Endometrium (tissue), 2 donors: ENCODE measurements at regions not wholly inside any gene's neighbourhood (a gene's known extent, or its start where the extent isn't known, plus 50 kb on each side); places are given as distances from the start of the nearest gene placed in this dataset.

Source experiments
- FAIRE-seq: peaks from 2 replicates; lab custom pipeline; 2012; peaks lifted over from hg19 to GRCh38; lab: Jason Lieb, UNC
- donor health status: control.
- donor health status: control.

DNA sequence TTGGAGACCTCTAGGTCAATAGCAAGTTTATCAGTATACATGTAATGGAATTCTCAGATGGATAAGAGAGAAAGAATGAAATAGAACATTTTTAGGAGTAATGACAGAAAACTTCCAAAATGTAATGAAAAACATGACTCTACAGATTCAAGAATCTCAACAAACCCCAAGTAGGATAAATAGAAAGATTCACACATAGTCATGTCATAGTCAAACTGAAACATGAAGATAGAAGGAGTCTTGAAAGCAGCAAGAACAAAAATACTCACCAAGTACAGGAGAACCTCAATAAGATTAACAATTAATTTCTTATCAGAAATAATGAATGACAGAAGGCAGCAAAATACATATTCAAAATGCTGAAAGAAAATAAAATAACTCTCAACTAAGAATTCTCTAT is 164.5 kb downstream of the SPATA31D1 start:
- peak; percentile 26 for FAIRE-seq

DNA sequence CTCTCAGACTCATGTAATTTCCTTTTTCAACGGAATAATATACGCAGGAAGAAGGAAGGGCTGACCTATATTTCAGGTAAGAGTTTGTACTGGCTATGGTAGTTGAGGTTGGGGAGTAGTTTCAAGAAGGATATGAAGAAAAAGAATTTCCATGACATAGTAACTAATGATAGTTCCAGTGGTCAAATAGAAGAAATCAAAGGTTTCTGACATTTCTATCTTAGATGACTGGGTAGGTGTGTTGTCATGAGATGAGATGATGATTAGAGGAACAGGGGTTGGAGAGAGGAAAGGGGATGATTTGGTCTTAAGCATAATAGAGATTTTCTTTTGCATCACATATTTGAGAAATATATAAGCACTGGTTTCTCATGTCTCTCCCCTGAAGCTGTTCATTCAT is 166.0 kb downstream of the SPATA31D1 start:
- FAIRE-seq, result no peak

DNA sequence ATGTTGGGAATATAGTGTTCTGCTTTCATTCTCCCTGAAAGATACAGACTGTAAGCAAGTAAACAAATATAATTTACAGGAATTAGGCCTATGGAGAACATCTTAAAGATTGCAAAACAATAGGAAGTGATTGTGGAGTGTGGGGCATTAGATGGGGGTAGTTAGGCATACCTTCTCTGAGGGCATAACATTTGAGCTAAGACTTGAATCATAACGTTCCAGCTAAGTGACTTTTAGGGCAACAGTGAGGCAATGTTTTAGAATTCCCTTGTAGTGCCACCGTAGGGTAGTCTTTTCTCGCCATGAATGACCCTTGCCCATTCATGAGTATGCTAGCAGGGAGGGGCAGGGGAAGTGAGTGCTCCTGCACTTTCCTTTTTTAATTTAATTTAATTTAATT is 173.3 kb downstream of the SPATA31D1 start:
- FAIRE-seq, result no peak

DNA sequence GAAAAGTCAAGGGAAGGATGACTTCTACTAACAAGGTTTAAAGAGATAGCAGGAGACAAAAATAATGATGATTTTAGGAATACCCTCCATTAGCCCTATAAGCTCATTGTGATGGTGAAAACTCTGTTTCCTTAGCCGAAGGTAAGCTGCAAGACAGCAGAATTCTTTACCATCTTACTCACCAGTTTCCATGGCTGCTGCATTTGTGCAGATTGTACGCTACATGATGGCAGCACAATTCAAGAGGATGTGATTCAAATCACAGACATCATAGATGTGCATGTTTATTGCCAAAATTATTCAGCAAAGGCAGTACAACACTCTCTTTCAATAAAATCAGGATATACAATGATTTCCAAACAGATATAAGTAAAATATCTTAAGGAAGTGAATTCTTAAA is 175.6 kb downstream of the SPATA31D1 start:
- no peak for FAIRE-seq

DNA sequence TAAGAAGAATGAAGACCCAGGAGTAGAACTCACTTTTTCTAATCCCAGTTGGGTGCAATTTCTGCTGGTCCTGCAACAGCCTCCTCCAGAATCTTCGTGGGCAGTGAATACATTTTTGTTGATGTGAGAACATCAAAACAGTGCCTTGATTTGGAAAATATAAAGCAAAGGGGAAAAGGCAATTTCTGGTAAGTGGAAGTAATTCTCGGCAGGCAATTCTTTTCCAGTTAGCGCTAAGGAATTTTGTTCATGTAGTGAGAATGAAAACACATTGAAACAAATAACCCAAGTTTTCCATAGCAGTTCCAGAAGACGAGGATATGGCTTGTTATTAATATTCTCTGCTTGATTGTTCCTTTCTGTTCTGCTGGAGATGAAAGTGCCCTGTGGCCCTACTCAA is 178.7 kb downstream of the SPATA31D1 start:
- FAIRE-seq, result no peak

DNA sequence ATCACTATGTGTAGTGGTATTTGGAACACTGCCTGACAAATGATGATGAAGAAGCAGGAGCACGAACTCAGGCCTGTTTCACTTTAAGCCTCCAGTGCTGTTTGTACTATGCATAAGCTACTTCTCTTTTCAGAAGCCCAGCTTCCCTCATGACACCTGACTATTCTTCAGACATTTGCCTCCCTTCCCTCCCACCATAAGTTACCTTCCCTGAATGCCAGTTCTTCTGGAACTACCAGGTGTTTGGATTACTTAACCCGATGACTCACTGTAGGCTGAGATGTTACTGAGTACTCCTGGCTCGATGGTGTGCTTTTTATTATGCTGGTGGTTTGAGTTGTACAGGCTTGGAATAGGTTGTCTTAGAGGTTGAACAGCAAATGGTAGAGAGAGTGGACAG is 180.0 kb downstream of the SPATA31D1 start:
- no peak for FAIRE-seq

DNA sequence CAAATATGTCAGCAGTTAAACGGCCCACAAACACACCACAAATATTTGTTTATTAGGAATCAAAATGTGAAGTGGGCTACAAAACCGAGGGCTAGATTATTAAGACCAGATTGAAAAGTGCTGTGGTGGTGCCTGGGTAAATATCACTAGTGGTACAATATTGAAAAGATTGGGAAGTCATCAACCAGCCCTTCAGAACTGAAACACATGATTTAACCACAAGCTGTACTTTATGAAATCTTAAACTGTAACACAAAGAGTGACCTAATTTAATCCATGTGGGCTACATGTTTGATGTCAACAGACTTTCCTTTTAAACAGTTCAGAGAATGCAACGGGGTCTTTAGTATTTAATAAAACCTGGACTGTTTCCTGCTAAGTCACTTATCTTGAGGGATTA is 182.3 kb downstream of the SPATA31D1 start:
- peak; percentile 72 for FAIRE-seq

DNA sequence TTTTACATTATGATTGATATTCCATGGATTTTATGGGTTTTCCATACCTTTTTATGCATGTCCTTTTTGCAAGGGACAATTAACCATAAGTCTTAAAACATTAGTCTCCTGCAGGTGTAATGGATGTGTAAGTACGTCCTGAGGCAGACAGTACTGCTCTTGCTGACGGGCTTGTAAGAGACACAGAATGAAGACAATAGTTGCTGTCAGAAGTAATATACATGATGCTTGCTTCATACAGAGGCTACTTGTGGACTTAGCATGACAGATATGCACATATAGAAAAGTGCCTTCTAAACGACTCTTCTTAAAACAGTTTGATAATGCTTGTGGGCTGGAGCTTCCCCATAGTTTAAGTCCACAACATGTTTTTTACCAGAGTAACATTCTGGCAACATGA is 182.7 kb downstream of the SPATA31D1 start:
- FAIRE-seq, result no peak

DNA sequence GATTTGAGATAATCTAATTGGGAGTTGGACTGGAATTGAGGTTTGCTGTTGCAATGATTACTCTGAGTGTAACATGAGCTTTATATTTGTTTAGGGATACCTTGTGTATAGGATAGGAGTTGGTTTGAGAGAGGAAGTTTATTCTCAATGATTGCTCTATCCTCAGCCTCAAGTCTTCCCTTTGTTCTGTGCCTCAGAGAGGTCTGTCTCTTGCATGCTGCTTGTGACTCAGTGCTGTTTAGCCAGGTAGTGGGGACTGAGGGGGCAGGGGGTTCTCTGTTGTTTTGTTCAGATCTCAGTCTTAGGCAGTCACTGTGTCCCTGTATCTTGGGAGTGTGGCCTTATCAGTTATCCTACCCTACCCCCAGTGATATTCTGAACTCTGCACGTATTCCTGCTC is 192.1 kb downstream of the SPATA31D1 start:
- FAIRE-seq, result no peak

DNA sequence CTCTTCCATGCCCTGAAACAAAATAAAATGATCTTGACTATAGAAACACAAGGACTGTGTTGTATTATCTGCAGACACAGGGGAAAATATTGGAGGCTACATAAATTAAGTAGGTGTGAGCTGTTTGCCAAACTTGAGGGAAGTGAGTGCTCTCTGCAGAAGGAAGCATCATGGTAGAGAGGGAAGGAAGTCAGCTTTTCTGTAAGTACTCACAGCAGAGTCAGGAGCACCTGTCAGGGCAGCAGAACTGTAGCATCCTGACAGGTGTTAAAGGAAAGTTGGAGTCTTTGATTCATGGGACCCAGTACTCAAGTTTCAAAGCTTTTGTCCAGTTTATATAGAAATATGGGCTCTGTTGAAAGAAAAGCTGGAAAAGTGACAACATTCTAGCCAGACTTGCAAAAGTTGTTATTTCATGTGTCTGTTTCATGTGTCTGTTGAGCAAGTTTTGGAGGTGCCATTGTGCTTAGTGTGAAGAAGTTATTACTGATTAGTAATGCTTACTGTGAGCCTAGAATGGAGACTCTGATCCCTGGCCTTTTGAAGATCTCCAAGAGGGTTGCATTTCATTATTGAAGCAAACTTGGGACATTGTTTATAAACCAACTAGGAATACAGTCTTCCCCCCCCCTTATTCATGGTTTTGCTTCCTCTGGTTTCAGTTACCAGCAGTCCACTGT is 194.7 kb downstream of the SPATA31D1 start:
- FAIRE-seq, result no peak

DNA sequence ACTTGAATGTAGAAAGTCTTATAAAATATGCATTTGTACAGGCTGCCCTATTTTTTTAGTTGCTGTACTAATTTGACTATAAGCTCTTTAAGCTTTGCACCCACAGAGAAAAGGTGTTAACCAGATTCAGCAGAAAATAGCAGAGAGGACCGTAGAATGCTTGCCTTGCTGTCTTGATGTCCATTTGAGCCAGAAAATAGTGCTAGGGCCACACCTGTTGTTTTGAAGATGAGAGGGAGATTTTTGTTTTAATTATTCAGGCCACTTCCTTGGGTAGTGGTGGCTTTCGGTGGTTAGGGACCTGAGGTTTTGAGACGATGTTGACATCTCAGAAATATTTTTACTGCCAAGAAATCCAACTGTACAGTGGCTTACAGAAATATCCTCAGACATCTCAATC is 196.0 kb downstream of the SPATA31D1 start:
- FAIRE-seq, result no peak

DNA sequence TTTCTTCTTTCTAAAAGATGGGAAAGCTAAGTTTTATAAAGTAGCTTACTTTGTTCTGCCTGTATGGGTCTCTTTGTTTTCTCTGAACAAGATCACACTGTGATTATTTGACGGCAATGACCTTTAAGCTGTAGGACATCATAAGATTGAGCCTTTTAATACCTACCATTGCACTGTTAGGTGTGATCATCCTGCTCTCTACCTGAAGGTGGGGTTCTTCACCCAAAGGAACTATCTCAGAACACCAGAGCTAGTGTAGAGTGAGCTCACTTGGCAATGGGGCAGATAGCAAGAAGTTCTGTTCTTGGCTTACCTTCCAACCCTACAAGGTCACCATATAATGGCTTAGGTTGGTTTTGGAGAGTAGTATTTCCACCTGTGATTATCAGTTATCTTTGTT is 200.2 kb downstream of the SPATA31D1 start:
- FAIRE-seq, result no peak

DNA sequence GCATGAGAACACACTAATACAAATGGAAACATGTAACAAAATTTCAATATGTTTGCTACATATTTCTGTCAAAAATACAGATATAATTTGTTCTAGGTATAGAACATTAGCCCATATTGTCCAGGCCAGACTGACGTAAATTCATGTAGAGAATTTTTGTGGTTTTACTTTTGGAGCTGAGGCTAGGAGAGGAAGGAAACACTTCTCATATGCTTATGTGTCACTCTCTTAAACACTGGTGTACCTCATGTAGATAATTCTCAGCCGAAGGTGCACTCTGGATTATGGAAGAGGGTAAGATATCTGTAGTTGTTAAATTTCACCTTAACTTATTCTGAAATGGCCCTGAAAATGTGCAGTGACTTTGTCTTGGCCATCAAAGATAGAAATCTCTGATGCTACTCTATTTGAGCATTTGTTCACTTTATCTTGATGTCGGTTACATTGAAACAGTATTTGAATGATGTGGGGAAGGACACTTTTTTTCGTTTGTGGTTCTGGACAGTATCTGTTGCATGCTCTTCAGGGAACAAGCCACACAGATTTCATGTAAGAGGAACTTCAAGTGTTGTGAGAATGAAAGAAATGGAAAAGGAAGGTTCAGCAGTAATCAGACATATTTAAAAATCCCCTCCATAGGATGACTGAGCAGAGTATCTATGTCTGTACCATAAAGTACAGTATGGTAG is 202.7 kb downstream of the SPATA31D1 start:
- no peak for FAIRE-seq

DNA sequence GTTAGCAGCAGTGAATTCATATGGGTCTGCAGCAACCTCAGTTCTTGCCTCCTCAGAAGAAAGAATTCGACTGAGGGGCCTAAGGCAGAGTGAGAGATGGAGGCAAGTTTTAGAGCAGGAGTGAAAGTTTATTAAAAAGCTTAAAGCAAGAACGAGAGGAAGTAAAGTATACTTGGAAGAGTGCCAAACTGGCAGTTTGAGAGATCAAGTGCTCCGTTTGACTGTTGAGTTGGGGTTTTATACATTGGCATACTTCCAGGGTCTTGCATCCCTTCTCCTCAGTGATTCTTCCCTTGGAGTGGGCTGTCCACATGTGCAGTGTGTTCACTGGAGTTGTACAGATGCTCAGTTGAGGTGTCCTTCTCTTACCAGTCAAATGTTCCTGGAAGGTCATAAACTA is 203.6 kb downstream of the SPATA31D1 start:
- FAIRE-seq, result no peak

DNA sequence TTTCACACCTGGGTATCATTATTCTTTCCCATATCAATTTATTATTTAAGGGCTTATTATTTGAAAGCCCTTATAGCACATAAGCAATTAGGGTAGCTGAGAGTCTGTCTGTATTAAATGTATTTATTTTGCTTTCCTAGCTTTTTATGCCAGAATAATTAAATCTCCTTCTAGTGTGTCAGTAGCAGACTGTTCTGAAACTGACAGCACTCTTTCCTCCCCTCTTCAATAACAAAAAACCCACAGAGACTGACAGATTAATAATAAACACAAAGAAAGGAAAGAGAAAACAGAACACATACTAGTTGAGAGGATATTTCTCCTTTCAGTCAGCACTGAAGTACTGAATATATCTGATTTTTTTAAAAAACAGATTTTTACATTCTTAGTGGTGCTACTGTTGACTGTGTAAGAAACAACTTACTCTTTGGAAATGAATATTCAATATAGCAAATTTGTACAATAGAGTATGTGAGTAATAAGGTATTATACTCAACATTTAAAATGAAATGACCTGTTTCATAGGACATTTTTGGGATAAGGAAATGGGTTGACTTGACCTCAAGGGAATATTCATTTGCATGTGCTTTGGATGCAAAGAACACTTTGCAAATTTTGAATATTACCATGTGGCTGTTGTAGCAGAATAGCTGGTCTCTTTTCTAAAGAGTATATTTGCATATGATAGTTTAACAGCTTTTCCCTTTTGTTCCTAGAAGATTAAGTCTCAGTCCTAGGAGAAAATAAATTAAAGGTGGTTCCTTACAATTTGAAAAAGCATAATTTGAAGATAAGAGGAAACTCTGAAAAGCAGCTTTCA is 208.3 kb downstream of the SPATA31D1 start:
- no peak for FAIRE-seq

DNA sequence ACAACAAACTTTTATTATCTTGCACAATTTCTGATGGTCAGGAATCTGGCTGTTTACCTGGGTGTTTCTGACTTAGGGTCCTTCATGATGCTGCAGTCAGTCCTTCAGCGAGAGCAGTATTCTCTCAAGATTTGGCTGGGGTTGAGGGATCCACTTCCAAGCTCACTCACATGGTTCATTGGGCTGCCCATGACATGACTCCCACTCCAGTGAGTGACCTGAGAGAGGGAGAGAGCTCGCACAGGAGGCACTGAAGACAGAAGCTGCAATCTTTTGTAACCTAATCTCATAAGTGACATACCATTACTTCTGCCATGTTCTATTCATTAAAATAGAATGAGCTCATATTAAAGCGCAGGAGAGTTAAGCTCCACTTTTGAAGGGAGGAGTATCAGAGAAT is 212.6 kb downstream of the SPATA31D1 start:
- FAIRE-seq, result no peak

DNA sequence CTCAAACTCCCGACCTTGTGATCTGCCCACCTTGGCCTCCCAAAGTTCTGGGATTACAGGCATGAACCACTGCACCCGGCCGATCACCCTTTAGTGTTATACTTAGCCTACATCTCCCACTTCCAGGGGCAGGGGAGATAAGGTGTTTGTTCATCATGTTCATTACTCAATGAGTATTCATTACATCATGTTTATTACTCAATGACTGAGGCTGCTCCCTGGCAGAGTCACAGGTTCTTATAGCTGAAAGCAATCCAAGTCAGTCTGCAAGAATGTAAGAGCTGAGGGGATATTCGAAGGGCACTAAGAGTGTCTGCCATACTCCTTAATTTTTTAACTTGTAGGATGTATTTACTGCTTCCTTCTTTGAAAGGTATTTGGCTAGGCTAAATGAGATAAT is 214.2 kb downstream of the SPATA31D1 start:
- FAIRE-seq, result no peak

DNA sequence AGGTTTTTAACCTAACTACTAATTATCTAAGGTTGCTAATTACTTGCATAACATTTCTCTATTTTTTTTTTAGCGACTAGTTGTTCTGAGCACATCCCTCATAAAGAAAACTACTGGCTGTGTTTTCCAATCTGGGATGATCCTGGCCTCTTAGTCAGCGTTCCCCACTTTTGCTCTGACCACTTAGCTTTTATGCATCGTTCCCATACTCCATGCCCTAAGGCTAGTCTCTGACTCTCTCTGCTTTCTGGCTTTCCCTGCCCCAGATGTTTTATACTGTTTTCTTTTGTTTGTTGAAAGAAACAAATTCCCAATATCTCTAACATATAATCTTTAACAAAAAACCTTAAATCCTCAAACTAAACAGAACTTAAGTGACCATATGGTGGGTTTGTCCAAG is 217.9 kb downstream of the SPATA31D1 start:
- no peak for FAIRE-seq

DNA sequence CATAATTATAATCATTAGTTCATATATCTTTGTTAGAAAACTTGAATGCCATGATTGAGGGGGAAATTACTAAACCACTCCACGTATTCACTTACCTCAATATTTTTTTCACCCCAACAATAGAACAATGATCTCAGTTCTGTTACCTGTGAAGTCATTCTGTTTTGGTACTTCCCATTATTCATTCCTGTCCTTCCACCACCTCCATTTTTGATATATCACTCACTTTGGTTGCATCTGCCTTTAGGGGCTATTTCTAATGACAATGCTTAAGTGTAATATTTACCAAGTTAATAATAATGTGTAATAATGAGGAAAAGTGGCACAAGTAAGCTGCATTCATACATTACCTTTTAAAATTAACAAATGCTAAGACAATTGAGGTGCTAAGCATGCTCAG is 218.4 kb downstream of the SPATA31D1 start:
- no peak for FAIRE-seq

DNA sequence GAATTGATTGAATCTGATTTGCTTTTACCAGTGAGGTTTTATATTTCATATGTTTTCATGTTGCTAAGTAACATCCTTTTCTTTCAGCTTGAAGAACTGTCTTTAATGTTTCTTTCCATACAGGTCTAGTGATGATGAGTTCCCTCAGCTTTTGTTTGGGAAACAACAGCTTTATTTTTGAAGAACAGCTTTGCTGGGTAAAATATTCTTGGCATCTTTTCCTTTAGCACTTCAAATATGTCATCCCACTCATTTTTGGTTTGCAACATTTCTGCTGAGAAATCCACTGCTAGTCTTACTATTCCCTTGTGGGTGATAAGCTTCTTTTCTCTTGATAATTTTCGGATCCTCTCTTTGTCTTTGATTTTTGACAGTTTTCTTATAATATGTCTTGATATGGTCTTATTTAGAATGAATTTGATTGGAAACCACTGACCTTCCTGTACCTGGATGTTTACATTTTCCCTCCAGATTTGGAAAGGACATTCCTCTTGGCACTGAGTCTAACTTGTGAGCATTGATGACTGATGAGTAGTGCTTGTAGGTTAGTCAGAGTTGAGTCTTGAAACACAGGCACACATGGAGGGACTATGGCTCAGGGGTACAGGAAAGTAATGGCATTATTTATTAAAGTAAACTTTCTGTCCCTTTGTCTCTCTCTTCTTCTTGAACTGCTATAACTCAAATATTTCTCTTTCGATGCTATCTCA is 220.3 kb downstream of the SPATA31D1 start:
- no peak for FAIRE-seq

DNA sequence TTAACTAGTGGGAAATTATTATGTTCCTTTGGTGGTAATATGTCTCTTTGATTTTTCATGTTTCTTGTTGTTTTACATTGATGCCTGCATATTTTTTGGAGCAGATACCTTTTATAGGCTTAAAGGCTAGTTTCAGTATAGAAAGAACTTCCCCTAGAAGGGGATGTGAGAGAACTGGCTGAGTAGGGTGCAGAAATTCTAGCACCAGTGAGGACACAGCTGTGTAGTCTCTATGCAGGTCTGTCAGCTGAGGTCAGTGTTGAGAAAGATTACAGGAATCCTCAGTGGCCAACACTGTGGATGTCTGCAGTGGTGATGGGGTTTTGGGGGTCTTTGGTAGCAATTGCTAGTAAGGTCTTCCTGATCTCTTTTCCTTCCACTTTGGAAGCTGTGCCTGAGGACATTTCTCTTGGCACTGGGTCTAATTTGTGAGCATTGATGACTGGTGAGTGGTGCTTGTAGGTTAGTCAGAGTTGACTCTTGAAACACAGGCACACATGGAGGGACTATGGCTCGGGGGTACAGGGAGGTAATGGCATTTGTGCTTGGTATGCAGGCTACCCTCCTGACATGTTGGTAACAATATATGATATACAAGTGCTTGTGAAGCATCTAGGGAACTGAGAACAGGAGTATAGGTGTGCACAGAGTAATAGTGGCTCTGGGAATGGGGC is 221.4 kb downstream of the SPATA31D1 start:
- FAIRE-seq, result no peak

DNA sequence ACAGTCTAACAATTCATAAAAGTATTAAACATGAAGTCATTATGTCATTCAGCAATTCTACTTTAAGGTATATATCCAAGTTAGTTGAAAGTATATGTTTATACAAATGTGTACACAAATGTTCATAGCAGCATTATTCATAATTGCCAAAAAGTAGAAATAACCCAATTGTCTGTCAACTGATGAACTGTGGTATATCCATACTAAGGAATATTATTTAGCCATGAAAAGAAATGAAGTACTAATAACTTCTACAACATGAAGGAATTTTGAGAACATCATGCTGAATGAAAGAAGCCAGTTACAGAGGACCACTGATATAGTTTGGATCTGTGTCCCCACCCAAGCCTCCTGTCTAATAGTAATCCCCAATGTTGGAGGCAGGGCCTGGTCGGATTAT is 224.3 kb downstream of the SPATA31D1 start:
- no peak for FAIRE-seq
